H1 (cell line): ENCODE measurements at regions not wholly inside any gene's neighbourhood (a gene's known extent, or its start where the extent isn't known, plus 50 kb on each side); places are given as distances from the start of the nearest gene placed in this dataset.

ENCODE experiments used
- CEBPB ChIP-seq: IDR thresholded peaks from 2 replicates; pipeline ENCODE4 v1.6.1; 2012; ENCODE audit warnings: low read depth, low read length
- EP300 ChIP-seq, 2 experiments: IDR thresholded peaks; 1 replicate in 1 of 2; 2 replicates in 1 of 2; pipeline ENCODE4 v1.6.1; 2011 to 2012; ENCODE audit warnings: low read depth in 2 of 2, low read length in 2 of 2, mild to moderate bottlenecking in 2 of 2, borderline replicate concordance in 1 of 2, inconsistent platforms in 1 of 2, moderate library complexity in 1 of 2
- EZH2 ChIP-seq: fragments of 200-600 bp; sonication (generic); IDR thresholded peaks from 2 replicates; pipeline ENCODE4 v1.7.1; 2012; ENCODE audit warnings: low read depth, mild to moderate bottlenecking, moderate library complexity, low read length, inconsistent platforms; ENCODE audit not compliant: severe bottlenecking
- HDAC6 ChIP-seq: IDR thresholded peaks from one replicate; pipeline ENCODE4 v1.7.1; 2012; ENCODE audit warnings: low read depth, mild to moderate bottlenecking, inconsistent platforms, low read length, moderate library complexity
- JUND ChIP-seq: IDR thresholded peaks from 2 replicates; pipeline ENCODE4 v1.6.1; 2011; ENCODE audit warnings: mild to moderate bottlenecking, improper control_type of control experiment, low read length
- KDM5A ChIP-seq: fragments of 200-600 bp; IDR thresholded peaks from 2 replicates; pipeline ENCODE4 v1.7.1; 2012; ENCODE audit warnings: mild to moderate bottlenecking, low read length, inconsistent platforms, mixed read lengths
- POLR2AphosphoS5 ChIP-seq: IDR thresholded peaks from 2 replicates; pipeline ENCODE4 v1.6.1; 2011; ENCODE audit warnings: low read depth, low read length
- SP1 ChIP-seq: IDR thresholded peaks from 2 replicates; pipeline ENCODE4 v1.6.1; 2011; ENCODE audit warnings: low read depth, low read length
- TEAD4 ChIP-seq: IDR thresholded peaks from 2 replicates; pipeline ENCODE4 v1.6.1; 2012; ENCODE audit warnings: low read depth, low read length, inconsistent platforms, mixed read lengths
- TF ChIP-seq, protein P1 (sequence below): IDR thresholded peaks from 2 replicates; pipeline ENCODE4 v1.6.1; 2011; ENCODE audit warnings: low read length, improper control_type of control experiment
- TF ChIP-seq, protein P2 (sequence below): IDR thresholded peaks from 2 replicates; pipeline ENCODE4 v1.6.1; 2011; ENCODE audit warnings: low read depth, mild to moderate bottlenecking, low read length; ENCODE audit not compliant: insufficient read depth
- TF ChIP-seq, protein P3 (sequence below), 3 experiments: IDR thresholded peaks; 1 replicate in 2 of 3; 2 replicates in 1 of 3; pipeline versions ENCODE4 v1.5.1 to v1.6.1; 2011; ENCODE audit warnings: low read length in 3 of 3, mild to moderate bottlenecking in 3 of 3, inconsistent platforms in 2 of 3, low read depth in 1 of 3, moderate library complexity in 1 of 3; ENCODE audit not compliant: insufficient read depth in 1 of 3; ENCODE audit errors: control extremely low read depth in 1 of 3
- TF ChIP-seq, protein P4 (sequence below): IDR thresholded peaks from 2 replicates; pipeline ENCODE4 v1.6.1; 2012; ENCODE audit warnings: inconsistent platforms

DNA sequence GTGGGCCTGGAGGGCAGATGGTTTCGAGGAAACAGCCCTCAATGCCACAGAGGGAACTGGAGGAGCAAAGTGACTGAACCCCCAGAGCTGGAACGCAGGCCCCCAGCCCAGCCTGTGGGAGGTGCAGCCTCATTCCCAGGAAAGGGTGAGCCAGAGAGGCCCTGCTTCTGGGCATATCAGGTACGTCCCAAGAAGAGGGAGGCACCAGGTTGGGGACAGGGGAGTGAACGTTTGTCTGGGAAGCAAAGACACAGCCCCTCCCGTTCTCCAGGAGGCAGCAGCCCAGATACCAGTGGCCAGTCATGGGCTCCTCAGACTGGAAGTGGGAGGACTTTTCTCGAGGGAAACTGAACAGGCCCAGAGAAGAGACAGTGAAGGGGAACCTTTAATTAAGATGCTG is 74.3 kb upstream of the RET start:
- TF ChIP-seq POLR2AphosphoS5 (no peak), HDAC6 (no peak), CEBPB (no peak), EP300 (IDR thresholded peaks at IDR 0.05; ENCODE audit: borderline replicate concordance in 1 of 2, low read depth in 2 of 2, low read length in 2 of 2) (no peak), SP1 (no peak), KDM5A (no peak), EZH2 (no peak), TEAD4 (no peak), JUND (no peak)
- TF ChIP-seq, protein P1, sequence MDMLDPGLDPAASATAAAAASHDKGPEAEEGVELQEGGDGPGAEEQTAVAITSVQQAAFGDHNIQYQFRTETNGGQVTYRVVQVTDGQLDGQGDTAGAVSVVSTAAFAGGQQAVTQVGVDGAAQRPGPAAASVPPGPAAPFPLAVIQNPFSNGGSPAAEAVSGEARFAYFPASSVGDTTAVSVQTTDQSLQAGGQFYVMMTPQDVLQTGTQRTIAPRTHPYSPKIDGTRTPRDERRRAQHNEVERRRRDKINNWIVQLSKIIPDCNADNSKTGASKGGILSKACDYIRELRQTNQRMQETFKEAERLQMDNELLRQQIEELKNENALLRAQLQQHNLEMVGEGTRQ = no peak
- TF ChIP-seq, protein P2, sequence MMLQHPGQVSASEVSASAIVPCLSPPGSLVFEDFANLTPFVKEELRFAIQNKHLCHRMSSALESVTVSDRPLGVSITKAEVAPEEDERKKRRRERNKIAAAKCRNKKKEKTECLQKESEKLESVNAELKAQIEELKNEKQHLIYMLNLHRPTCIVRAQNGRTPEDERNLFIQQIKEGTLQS = no peak
- TF ChIP-seq, protein P3, sequence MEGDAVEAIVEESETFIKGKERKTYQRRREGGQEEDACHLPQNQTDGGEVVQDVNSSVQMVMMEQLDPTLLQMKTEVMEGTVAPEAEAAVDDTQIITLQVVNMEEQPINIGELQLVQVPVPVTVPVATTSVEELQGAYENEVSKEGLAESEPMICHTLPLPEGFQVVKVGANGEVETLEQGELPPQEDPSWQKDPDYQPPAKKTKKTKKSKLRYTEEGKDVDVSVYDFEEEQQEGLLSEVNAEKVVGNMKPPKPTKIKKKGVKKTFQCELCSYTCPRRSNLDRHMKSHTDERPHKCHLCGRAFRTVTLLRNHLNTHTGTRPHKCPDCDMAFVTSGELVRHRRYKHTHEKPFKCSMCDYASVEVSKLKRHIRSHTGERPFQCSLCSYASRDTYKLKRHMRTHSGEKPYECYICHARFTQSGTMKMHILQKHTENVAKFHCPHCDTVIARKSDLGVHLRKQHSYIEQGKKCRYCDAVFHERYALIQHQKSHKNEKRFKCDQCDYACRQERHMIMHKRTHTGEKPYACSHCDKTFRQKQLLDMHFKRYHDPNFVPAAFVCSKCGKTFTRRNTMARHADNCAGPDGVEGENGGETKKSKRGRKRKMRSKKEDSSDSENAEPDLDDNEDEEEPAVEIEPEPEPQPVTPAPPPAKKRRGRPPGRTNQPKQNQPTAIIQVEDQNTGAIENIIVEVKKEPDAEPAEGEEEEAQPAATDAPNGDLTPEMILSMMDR (IDR thresholded peaks at IDR 0.05; ENCODE audit: control extremely low read depth in 1 of 3, insufficient read depth in 1 of 3, low read depth in 1 of 3, low read length in 3 of 3) = no peak
- TF ChIP-seq, protein P4, sequence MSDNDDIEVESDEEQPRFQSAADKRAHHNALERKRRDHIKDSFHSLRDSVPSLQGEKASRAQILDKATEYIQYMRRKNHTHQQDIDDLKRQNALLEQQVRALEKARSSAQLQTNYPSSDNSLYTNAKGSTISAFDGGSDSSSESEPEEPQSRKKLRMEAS = no peak
